CD4-positive, alpha-beta T cell treated with Interleukin-15 for 4 hours (primary cell): ENCODE measurements at regions not wholly inside any gene's neighbourhood (a gene's known extent, or its start where the extent isn't known, plus 50 kb on each side); places are given as distances from the start of the nearest gene placed in this dataset.
"Not testable (repeated sequence)": the region's sequence is repeated elsewhere in the genome, so short reads cannot be mapped to it uniquely, and the experiment has no call there.

Experiments used
- DNase-seq: peaks from one replicate; pipeline ENCODE4 v3.0.0-alpha.2; 2020; ENCODE audit warnings: low spot score

DNA sequence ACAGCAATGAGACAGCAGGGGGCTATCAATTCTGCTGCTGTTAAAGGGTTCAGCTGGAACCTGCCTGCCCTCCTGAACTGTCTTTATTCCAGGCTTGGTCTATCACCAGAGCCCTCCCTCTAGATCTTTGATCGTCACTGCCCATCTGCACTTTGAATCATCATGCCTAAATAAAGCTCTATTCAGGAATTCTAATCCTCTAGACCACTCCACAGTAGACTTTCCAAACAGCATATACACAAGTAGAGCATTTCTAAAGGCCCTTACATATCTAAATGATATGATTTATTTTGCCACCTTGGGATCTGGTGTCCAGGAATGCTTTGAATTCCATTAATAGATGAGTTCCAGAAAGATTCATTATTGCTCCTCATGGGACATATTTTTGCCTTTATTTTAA lies 542.1 kb upstream of the SYT4 start:
- DNase-seq = no peak

DNA sequence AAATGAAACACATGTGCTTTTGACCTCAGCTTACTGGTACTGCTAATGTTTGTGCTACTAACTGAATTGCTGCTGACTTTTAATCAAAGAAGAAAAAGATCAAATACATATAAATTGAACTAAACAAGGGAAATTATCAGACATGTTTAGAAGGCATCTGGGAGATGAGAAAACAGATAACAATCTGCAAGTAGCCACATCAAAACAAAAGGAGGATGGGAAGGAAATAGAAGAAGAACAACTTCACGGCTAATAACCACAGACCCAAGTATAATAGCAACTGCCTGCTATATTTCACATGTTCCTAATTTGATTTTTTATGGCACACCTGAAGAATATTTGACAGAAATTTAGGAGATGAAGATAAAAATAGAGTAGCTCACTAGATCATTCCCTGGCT lies 542.6 kb upstream of the SYT4 start:
- no peak for DNase-seq

DNA sequence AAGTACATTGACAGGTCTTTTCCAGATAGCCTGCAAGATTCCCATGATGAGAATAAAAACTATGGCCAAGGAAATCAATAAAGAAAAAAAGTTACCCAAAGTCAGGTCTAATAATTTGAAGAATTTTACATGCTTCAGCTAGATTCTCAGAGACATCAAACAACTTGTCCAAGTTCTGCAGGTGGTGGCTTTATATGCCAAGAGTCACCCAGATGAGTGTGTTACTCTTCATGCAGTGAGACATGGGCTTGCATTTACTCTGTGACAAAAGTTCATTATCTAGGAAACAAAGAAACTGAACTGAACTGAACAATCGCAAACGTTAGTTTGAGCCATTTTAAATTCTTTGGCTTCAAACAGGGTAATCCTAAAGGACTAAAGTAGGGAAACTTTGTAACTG lies 548.5 kb upstream of the SYT4 start:
- no peak for DNase-seq

DNA sequence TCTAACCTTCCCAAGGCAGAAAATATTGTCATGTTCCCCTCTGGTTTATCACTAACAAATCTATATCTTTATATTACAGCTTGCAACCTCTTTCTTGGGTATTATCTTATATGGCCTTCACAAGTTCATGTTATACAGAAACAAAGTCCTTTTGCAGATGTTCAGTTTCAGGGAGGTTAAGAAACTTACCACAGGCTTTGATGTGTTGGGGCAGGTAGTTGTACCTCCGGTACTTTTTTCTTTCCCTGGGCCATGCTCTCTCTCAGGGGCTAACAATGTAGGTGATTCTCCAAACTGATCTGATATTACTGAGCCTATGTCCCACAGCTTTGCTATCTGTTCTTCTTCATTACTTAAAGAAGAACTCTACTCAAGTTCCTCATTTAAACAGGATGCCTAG lies 548.9 kb upstream of the SYT4 start:
- no peak for DNase-seq

DNA sequence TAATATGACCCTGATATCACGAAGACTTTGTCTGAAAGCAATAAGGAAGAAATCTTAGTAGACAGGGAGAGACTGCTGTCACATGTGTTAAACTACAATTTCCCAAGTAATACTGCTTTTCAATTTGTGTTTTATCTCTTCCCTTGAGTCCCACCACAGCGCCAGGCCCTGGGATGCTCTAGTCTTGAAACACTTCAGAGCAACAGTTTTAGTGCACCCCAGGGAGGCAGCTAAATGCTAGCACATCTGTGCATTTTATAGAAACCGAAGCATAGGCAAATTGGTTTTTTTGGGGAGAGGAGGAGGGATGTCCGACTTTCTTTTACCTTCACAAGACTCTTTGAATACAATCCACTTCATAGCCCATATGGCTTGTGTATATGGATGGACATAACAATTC lies 550.0 kb upstream of the SYT4 start:
- no peak for DNase-seq

DNA sequence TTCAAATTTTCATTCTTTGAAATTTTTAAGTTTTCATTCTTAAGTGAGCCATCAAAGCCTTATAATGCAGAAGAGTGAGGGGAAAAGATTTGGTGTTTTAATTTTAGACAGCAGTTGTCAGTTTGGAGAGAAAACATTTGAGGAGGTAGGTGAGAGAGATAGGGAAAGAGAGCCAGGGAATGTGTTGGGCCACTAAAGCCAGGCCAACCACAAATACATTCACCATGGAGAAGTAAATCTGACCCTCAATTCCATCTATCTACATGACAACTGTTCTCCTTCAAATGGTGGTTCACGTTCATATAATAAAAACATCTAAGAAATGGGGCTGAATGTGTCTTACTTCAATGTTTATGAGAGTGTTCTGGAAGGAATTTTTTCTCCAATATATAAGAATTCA lies 553.0 kb upstream of the SYT4 start:
- no peak for DNase-seq

DNA sequence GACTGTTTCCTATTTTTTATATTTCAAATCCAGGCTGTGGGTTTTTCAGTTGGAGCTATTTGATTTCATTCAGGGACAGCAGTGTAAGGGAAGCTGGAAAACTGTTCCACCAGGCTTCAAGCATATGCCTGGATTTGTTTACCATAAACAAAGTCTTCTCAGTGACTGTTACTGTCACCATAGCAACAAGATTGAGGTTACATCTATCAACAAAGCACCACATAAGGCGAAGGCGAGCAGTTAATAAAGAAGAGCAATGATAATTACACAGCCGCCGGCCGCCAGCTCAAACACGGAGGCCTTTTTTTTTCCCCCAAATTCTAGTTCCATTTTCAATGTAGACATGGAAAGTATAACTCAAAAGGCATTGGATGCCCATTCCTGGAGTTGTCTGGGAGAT lies 553.7 kb upstream of the SYT4 start:
- DNase-seq = no peak

DNA sequence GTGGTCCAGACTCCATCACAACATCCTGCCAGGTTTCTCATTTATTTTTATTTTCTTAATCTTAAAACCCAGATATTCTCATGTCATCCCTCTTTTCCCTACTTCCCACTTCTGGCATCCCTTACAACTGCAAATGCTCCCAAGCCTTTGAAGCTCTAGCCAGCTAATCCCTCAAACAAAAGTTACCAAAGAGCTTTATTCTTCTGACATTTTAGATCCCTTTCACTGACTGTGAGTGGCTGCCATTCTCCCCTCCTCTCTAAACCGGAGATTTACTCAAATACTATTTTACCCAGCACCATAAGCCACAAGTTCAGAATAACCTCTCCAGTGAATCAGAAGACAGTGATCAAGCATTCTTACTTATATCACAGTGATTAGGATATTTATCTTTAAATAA lies 569.0 kb upstream of the SYT4 start:
- DNase-seq = no peak

DNA sequence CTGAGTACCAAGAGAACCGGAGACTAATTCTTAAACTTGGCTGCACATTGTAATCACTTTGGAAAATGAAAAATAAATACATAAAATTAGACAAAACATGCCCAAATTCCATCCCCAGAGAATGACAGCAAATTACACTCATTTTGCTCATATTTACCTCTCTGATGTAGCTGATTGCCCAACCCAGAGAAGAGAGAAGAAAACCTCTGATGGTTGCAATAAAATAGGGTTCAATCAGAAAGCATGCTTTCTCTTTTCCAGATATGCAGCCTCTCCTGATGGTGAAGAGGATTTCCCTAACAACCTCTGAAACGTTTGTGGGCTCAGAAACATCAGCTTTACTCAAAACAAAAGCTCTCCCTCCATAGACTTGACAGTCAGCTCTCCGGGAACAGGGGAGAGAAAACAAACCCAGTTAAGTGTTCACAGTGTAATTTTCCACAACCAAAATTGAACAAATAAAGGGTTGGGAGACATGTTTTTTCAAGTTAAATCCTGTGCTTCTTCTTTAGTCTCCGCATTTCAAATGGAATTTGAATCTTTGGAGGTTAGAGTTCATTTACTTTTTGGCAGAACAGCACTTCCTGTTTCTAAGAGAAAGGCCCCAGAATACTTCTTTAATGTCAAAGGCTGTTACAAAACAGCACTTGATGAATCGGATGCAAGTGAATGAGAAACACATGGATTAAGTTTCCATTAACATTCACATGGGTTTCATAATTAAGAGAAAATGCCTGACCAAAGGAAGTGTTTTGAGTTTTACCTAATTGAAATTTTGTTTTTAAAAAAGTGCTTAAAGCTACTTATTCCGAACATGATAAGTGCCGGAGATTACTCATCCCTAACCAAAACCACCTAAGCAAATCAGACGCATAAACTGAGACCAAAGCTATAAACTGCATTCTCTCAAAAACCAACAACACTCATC lies 570.1 kb upstream of the SYT4 start:
- no peak for DNase-seq

DNA sequence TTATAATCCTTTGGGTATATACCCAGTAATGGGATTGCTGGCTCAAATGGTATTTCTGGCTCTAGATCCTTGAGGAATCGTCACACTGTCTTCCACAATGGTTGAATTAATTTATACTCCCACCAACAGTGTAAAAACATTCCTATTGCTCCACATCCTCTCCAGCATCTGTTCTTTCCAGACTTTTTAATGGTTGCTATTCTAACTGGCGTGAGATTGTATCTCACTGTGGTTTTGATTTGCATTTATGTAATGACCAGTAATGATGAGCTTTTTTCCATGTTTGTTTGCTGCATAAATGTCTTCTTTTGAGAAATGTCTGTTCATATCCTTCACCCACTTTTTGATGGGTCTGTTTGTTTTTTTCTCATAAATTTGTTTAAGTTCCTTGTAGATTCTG lies 572.5 kb upstream of the SYT4 start:
- not testable (repeated sequence) for DNase-seq

DNA sequence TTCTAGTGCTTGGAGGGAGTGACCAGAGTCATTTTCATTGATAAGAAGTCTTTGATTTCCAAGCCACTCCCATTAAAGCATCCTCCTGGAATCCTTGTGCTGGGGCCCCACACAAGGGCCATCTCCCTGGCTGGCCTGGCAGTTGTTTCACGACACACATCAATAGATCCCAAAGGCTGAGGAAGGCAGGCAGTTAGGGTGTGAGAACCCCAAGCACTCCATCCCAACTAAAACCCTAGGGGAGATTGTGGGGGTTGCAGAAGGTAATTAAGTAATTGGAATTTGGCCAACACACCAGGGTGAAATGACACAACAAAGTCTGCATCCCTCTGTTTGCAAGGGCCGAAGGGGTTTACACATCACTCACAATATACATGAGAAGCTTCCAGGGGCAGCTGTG lies 578.1 kb upstream of the SYT4 start:
- DNase-seq = no peak

DNA sequence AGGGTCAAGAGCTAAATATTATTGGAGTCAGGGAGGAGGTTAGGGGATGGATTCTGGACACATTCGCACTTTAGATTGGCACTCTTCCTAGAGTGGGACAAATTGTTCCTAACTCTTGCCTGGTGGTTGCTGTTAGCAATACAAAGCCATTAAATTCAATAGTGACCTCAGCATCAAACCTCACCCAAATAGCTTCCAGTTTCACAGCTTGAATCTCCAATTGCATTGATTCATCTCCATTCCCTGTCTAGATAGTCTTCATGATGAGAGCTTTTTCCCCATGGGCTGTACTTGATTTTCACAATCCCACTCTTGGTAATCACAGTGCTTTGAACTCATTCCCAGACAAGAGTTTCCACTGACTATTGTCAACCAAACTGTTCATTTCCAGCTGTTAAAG lies 585.9 kb upstream of the SYT4 start:
- DNase-seq = no peak

DNA sequence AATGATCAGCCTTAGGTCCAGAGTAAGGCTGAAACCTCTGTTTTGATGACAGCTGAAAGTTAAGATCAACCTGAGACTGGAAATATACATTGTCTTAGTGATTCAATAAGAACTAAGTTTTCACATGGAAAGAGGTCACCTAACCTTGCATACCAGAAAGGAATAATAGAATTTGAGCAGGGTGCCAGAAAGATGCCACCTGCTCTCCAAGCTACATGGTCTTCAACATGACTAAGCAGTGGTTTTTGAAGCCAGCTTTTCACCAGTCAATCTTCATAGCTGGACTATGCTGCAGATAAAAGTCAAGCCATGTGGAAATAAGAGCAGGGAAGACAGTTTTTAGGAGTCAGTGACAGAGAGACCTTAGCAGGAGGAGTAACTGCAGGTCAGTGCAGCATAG lies 589.4 kb upstream of the SYT4 start:
- no peak for DNase-seq

DNA sequence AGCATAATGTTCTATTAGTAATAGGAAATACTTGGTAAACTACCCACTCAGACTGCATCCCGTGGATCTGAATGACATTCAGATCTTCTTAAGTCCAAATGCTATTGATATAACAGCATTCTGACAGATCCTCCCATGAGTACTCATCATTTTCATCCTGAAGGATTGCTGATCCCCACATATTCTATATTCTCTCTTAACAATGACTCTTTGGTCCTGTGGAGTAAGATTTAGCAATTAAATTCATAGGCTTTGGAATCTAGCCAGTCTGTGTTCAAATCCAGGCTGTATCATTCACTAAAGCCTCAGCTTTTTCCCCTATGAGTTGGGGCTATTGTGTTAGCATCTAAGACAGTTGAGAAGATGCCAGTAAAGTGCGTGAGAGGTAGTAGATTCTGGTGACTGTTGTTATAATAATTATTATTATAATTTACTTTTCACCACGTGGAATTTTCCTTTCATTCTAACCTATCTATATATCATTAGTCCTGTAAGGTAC lies 591.3 kb upstream of the SYT4 start:
- no peak for DNase-seq

DNA sequence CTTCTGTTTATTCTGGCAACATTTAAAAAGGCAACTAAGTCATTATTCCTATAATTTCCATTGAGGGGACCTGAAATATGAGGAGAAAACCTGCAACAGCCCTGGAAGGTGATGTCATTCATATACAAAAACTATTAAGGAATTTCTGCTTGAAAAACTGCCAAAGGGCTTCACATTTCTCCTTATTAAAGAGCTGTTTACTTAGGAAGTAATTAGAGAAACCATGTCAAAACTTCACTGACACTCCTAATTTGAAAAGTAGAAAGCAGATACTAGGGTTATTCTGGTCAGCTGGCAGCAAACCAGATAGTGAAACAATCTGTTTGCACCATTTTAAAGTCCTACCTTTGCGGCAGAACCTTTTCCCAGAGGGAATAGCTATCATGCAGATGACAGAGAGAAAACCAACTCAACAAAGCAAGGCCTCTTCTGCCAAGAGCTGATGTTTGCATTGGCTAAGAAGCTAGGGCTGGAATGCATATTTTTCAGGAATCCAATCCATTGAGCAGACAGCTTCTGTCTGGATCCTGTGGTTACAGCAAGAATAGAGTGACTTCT lies 592.2 kb upstream of the SYT4 start:
- no peak for DNase-seq

DNA sequence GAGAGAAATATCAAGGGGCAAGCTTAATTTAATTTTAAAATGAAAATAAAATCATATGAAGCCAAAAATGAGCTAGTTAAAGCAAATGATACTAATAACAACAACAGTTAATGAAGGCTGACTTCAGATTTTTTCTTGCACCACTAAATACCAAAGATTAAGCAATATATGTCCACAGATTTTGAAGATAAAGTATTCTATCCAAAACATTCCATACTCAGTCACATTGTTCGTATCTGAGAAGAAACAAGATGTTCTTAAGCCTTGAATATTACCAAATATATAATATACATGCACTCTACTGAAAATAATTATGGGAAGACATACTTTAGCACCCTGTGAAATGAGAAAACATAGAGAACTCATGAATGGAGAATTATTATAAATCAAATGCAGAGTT lies 593.3 kb upstream of the SYT4 start:
- DNase-seq = no peak

DNA sequence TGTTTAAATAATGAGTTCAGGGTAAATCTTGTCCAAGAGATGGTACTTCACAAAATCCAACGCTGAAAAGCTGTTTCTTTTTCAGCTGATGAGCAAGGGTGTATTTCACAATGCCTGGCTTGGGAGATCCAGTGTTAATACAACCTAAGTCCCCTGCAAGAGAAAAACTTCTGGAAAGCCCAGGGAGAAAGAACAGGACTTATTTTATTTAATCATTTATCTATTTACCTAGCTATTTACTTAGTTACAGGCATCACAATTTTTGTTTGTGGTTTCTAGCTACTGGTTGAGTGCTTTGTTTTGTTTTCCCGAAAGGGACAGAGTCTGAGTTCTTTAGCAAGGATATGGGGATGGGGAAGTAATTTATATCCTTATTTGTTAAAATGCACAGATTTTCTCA lies 598.2 kb upstream of the SYT4 start:
- DNase-seq = no peak

DNA sequence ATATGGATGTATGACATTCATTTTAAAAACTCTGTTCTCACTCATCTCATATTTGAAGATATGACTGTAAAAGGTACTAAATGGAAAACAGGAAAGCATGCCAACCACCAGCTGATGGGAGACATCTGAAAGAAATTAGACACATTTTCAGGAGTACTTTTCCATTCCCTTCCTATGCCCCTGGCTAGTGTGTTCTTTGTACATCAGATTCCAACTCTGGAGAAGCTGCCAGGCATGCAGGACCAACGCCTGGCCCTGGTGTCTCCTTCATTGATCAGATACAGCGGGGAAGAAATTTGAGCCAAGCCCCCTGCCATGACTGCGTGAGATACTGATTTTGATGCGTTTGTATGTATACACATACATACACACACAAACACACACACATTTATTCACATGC lies 599.0 kb upstream of the SYT4 start:
- DNase-seq = no peak

DNA sequence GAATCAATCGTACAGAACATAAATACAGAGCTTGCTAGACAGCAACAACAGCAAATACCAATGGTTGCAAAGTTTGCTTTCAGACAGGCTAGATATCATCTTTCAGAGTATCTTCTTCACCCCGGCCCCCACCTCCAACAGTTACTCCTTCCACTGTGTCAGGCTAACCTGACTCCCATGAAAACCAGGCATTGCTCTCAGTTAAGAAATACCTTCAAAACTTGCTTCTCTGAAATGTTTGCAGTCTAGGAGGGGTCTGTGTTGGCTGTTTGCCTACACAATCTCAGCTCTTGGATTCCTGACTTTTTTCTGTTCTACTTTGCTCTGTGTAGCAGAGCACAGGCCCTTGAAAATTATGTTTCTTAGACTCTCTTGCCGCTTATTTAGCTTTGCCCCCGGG lies 599.5 kb upstream of the SYT4 start:
- no peak for DNase-seq

DNA sequence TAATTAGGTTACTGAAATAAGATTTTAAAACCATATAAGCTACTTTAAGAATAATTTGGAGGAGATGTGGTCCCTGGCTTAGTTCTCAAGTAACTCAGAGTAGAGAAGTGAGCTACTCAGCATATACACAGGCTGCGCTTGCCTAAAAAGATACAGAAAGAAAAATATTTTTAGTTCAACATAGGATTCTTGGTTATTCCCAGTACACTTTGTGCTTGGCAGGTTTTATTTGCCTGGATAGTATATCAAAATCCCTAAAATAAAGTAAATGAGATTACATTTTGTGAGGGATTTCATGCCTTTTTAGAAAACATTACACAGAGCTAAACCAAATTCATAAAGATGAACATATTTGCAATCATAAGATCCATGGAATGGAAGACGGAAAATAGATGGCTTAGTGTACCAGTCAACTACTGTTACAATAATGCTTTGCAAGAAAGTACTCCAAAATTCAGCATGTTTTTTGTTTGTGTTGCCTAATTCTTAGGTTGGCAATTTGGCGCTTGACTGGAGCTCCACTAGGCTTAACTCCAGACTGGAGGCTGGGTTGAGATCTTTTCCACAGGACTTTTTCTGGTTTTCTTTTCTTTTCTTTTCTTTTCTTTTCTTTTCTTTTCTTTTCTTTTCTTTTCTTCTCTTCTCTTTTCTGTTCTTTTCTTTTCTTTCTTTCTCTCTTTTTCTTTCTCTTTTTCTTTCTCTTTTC lies 600.5 kb upstream of the SYT4 start:
- DNase-seq = no peak

DNA sequence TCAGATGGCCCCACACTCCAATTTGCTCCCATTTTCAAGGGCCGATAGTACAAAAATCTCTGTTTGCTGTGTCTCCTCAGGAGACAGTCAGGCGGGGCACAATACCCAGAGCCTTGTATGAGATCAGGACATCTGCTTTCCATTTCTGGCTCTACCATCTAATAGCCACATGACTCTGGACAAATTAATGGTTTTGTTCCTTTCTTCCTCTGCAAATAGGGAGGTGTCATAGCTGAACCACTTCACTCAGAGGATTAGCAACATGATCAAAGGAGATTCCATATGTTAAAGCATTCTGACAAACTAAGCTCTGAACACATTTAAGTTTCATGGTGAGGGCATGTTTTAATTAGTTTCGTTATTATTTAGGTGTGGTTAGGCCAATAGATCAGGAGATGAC lies 602.1 kb upstream of the SYT4 start:
- no peak for DNase-seq

DNA sequence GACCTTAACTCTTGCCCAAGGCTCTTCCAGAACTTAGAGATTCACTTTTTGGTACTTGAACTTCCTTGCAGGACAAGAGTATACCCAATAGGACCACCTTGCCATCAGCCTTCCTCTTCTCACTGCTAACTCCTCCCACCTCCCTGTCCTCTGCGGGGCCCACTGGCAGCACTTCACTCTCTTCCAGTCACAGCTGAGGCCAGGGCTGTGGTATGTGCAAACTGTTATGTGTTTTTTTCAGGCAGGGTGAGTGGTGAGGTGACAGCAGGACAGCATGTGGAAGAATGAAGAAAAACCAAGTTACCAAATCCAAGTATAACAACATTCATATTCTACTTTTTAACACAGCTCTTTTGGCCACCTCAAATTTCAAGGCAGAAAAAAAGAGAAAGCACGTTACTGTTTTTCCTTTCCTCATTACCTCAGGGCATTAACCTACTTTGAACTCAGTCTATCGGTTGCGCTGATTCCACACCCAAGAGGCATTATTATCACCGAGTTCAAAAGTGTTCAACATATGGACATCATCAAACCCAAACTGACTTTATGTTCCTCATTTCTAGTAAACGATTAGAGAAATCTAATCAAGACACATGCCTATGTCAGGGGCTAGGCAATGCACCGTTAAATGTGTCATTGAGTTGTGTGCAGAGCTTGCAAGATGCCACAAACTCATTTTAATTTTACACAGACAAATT lies 605.2 kb upstream of the SYT4 start:
- DNase-seq = no peak

DNA sequence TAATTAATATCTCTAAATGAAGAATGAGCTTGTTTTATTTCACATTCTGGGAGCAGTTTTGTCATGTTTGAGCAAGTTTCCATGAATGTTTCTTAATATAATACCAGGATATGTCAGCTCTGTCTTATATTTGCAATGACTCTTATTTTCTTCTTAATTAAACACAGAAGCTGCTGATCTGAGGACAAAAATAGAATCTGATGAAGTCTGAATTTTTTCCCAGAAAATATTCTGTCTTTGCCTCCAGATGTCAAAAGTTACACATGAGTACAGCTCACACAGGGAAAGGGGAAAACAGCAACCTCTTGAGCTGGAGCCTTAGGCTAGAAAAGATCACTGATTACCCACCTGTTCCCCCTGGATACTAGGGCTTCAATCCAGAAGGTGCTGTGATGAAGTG lies 606.6 kb upstream of the SYT4 start:
- no peak for DNase-seq
